SU-DHL-6 (cell line): ENCODE measurements at regions not wholly inside any gene's neighbourhood (a gene's known extent, or its start where the extent isn't known, plus 50 kb on each side); places are given as distances from the start of the nearest gene placed in this dataset.

Experiments used
- H2AFZ ChIP-seq: fragments of 200-600 bp; sonication (generic); 2 replicates; pipeline ENCODE4 v1.6.1; 2014; ENCODE audit warnings: low read depth, mild to moderate bottlenecking, moderate library complexity, mixed read lengths, antibody characterized with exemption, low read length; ENCODE audit not compliant: severe bottlenecking
- H3F3A ChIP-seq: fragments of 200-600 bp; shearing (Covaris generic); 2 replicates; pipeline ENCODE4 v1.6.0; 2016; ENCODE audit warnings: antibody characterized with exemption, mild to moderate bottlenecking; ENCODE audit not compliant: insufficient read depth
- H3K27ac ChIP-seq: fragments of 200-600 bp; sonication (generic); 2 replicates; pipeline ENCODE4 v1.5.1; 2016; ENCODE audit warnings: low read depth, mild to moderate bottlenecking, low read length, moderate library complexity, mixed read lengths
- H3K27me3 ChIP-seq: fragments of 200-600 bp; sonication (generic), shearing (Covaris generic); 2 replicates; pipeline ENCODE4 v1.6.0; 2014; ENCODE audit warnings: mild to moderate bottlenecking, low read length
- H3K36me3 ChIP-seq: fragments of 200-600 bp; sonication (generic); 2 replicates; pipeline ENCODE4 v1.6.1; 2014; ENCODE audit warnings: mild to moderate bottlenecking, low read length, mixed read lengths
- H3K4me2 ChIP-seq: fragments of 300-600, 200-600 bp; shearing (Covaris generic), sonication (generic); 2 replicates; pipeline ENCODE4 v1.6.0; 2014; ENCODE audit warnings: low read length, low read depth, mild to moderate bottlenecking; ENCODE audit not compliant: poor library complexity, severe bottlenecking
- H3K4me3 ChIP-seq: fragments of 200-600 bp; sonication (generic); 2 replicates; pipeline ENCODE4 v1.5.1; 2014; ENCODE audit warnings: antibody characterized with exemption, low read length, mild to moderate bottlenecking, mixed read lengths; ENCODE audit not compliant: insufficient read depth, poor library complexity, severe bottlenecking
- H3K79me2 ChIP-seq: fragments of 200-600 bp; sonication (generic); 2 replicates; pipeline ENCODE4 v1.6.1; 2014; ENCODE audit warnings: mild to moderate bottlenecking, low read length, moderate library complexity; ENCODE audit not compliant: insufficient read depth
- H3K9ac ChIP-seq: fragments of 200-600 bp; sonication (generic); 2 replicates; pipeline ENCODE4 v1.7.0; 2014; ENCODE audit warnings: mild to moderate bottlenecking, low read length
- H3K9me2 ChIP-seq: fragments of 200-600 bp; sonication (generic); replicated peaks from 2 replicates; pipeline ENCODE4 v1.6.1; 2014; ENCODE audit warnings: low read length; ENCODE audit not compliant: insufficient read depth
- H3K9me3 ChIP-seq: fragments of 200-600 bp; sonication (generic); 2 replicates; pipeline ENCODE4 v1.6.1; 2014; ENCODE audit warnings: low read length, mixed read lengths; ENCODE audit not compliant: insufficient read depth
- H4K20me1 ChIP-seq: fragments of 200-600 bp; sonication (generic); 2 replicates; pipeline ENCODE4 v1.6.1; 2014; ENCODE audit warnings: low read depth, mild to moderate bottlenecking, antibody characterized with exemption, low read length, moderate library complexity, mixed read lengths
- CTCF ChIP-seq: fragments of 200-600 bp; sonication (generic); IDR thresholded peaks from one replicate; pipeline ENCODE4 v1.5.1; 2017; ENCODE audit warnings: antibody characterized with exemption, mild to moderate bottlenecking, low read length, moderate library complexity; ENCODE audit not compliant: insufficient read depth, poor library complexity, severe bottlenecking
- EZH2phosphoT487 ChIP-seq: fragments of 200-600 bp; sonication (generic), shearing (Covaris generic); conservative IDR thresholded peaks from 2 replicates; pipeline ENCODE4 v1.6.1; 2018; ENCODE audit warnings: mild to moderate bottlenecking, antibody characterized with exemption, low read length, moderate library complexity, mixed read lengths

GRCh38 chr2:196586511-196586991, 53.0 kb upstream of the CCDC150 start:
- Histone ChIP-seq H2AFZ (no peak overlapping the region), H3K27ac (no peak overlapping the region), H3K27me3 (no peaks in the 10 kb centered on the region), H3K36me3 (no peaks in the 10 kb centered on the region), H3K4me2 (no peak overlapping the region), H3K9ac (no peak overlapping the region), H4K20me1 (no peaks in the 10 kb centered on the region), H3K9me2 (no peaks in the 10 kb centered on the region), H3F3A (no peaks in the 10 kb centered on the region), H3K9me3 (no peaks in the 10 kb centered on the region), H3K79me2 (no peaks in the 10 kb centered on the region), H3K4me3 (no peak overlapping the region)
- TF ChIP-seq CTCF, result no peak
- TF ChIP-seq EZH2phosphoT487, result no peak

- Histone ChIP-seq H3K9ac (no peak overlapping the region), H3K9me2 (no peaks in the 10 kb centered on the region), H3F3A (no peaks in the 10 kb centered on the region), H3K27me3 (no peaks in the 10 kb centered on the region), H3K4me3 (no peak overlapping the region), H2AFZ (no peak overlapping the region), H3K4me2 (no peak overlapping the region), H3K27ac (no peak overlapping the region), H3K79me2 (no peaks in the 10 kb centered on the region), H3K36me3 (no peaks in the 10 kb centered on the region), H3K9me3 (no peaks in the 10 kb centered on the region), H4K20me1 (no peaks in the 10 kb centered on the region)
- TF ChIP-seq CTCF (no peak), EZH2phosphoT487 (no peak)
These were observed 52.5 kb upstream of the CCDC150 start for GRCh38 chr2:196587056-196587455.

- H3K9me3 ChIP-seq, result no peaks in the 10 kb centered on the region
- H3K4me3 ChIP-seq, result no peak overlapping the region
- no peak overlapping the region for H2AFZ ChIP-seq
- H3K4me2 ChIP-seq, result no peak overlapping the region
- H3K9ac ChIP-seq, result no peak overlapping the region
- H3K36me3 ChIP-seq, result no peaks in the 10 kb centered on the region
- no peaks in the 10 kb centered on the region for H3K9me2 ChIP-seq
- H3F3A ChIP-seq, result no peaks in the 10 kb centered on the region
- H3K27ac ChIP-seq, result no peak overlapping the region
- H4K20me1 ChIP-seq, result no peaks in the 10 kb centered on the region
- no peaks in the 10 kb centered on the region for H3K27me3 ChIP-seq
- TF ChIP-seq EZH2phosphoT487 (no peak), CTCF (no peak)
- no peaks in the 10 kb centered on the region for H3K79me2 ChIP-seq
These were observed 51.8 kb upstream of the CCDC150 start for GRCh38 chr2:196587739-196588138.
